Muscle of leg (tissue), 3 donors: ENCODE measurements at regions not wholly inside any gene's neighbourhood (a gene's known extent, or its start where the extent isn't known, plus 50 kb on each side); places are given as distances from the start of the nearest gene placed in this dataset.

Source experiments
- DNase-seq: peaks from one replicate; pipeline ENCODE4 v3.0.0; 2013
- H3K27ac ChIP-seq: one replicate; pipeline ENCODE4 v1.5.1; 2013; ENCODE audit warnings: mild to moderate bottlenecking, low read length, control low read depth
- H3K27me3 ChIP-seq: one replicate; pipeline ENCODE4 v1.6.1; 2013; ENCODE audit warnings: low read length; ENCODE audit not compliant: control insufficient read depth, insufficient read depth
- H3K36me3 ChIP-seq: one replicate; pipeline ENCODE4 v1.6.1; 2013; ENCODE audit warnings: low read length; ENCODE audit not compliant: control insufficient read depth, insufficient read depth
- H3K4me1 ChIP-seq: one replicate; pipeline ENCODE4 v1.6.1; 2013; ENCODE audit warnings: low read length; ENCODE audit not compliant: control insufficient read depth, insufficient read depth
- H3K4me3 ChIP-seq: one replicate; pipeline ENCODE4 v1.5.1; 2013; ENCODE audit warnings: low read length, control low read depth
- H3K9me3 ChIP-seq: replicated peaks from 2 replicates; pipeline ENCODE4 v1.6.1; 2013; ENCODE audit warnings: low read depth, low read length; ENCODE audit not compliant: control insufficient read depth
- WGBS: methylation state at CpG from one replicate; pipeline ENCODE4 v1.1.5; 2013; ENCODE audit warnings: missing lambda C conversion rate; ENCODE audit not compliant: insufficient coverage; 5-methylcytosine and 5-hydroxymethylcytosine counted together

- WGBS: no CpG with 5 or more reads among the region's 1 CpG
- Histone ChIP-seq H3K4me3 (no peak overlapping the region), H3K27me3 (no peaks in the 10 kb centered on the region), H3K9me3 (peaks cover 5% of the 10 kb centered on the region), H3K4me1 (no peaks in the 10 kb centered on the region), H3K27ac (no peak overlapping the region), H3K36me3 (no peaks in the 10 kb centered on the region)
- no peak for DNase-seq
Measured at GRCh38 chr11:104799251-104799650, 99.0 kb downstream of the CASP12 start.

DNA sequence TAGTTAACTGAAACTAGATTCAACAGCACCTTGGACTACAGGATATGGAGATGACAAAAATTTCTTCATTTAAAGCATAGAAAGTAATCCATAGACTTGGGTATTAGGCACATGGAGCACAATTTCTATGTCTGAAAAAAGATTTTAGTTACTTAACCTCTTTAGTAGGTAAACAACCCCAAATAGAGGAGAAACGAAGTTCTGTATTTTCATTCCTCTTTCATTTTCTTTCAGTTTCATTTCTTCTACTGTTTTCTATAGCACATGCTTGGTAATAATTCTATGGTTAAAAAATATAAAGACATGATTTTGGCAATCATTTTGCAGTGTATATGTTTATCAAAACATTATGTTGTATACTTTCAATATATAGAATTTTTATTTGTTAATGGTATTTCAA is 99.5 kb downstream of the CASP12 start:
- Histone ChIP-seq H3K9me3 (peaks cover 5% of the 10 kb centered on the region), H3K36me3 (no peaks in the 10 kb centered on the region), H3K27ac (no peak overlapping the region), H3K4me3 (no peak overlapping the region), H3K27me3 (no peaks in the 10 kb centered on the region), H3K4me1 (no peaks in the 10 kb centered on the region)
- no peak for DNase-seq
- no CpG with 5 or more reads among the region's 1 CpG for WGBS

DNA sequence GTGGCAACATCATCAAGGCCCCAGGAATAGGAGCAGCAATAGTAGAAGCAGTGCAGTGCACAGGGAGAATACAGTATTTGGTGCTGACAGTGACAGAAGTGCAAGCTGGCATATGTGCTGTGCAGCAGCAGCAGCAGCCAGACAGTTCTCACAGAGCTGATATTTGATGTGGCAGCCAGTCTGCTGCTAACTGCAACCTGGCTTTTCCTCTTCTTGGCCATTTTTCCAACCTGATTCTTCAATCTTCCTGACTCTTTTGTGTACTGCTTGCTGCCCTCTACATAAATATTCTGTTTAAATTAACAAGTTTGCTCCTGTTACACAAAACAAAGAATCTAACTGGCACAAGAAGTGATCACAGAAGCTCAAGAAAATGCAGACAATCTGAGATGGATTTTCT is 102.0 kb downstream of the CASP12 start:
- DNase-seq: no peak
- no peak overlapping the region for H3K4me3 ChIP-seq
- H3K27ac ChIP-seq: no peak overlapping the region
- peaks cover 5% of the 10 kb centered on the region for H3K9me3 ChIP-seq
- H3K36me3 ChIP-seq: no peaks in the 10 kb centered on the region
- no peaks in the 10 kb centered on the region for H3K4me1 ChIP-seq
- no peaks in the 10 kb centered on the region for H3K27me3 ChIP-seq

DNA sequence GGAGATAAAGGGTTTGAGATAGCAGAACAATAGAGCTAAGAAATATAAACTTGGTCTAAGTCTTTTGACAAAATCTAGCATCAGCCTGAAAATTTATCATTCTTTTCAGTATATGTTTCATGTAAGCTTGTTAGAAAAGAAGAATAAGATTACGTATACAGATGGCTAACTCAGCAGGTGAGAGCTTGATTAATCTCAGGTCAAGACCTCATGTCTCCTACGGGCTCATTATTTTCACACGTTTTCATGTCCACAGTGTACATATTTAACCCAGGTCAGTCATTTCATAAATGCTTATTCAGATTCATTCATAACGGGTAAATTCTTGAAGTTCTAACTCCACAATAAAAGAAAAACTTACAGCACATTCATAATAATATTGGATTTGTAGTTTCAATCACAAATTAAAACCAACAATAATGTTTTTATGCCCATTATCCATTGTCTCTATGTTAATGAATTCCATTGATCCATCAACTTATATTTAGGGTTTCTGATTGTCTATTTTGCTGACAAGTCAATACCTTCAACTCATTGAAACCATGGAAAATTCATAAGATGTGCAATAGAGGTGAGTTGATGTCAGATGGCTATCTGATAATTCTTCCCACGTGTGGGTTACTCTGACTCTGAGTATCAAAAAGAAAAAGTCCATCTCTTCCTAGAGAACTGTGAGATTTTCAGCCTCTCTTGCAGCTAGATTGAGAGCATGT is 102.6 kb downstream of the CASP12 start:
- peaks cover 5% of the 10 kb centered on the region for H3K9me3 ChIP-seq
- no peak overlapping the region for H3K4me3 ChIP-seq
- H3K27ac ChIP-seq: no peak overlapping the region
- 71% methylated on average over 3 of the region's 5 CpGs for WGBS
- H3K36me3 ChIP-seq: no peaks in the 10 kb centered on the region
- H3K4me1 ChIP-seq: no peaks in the 10 kb centered on the region
- no peaks in the 10 kb centered on the region for H3K27me3 ChIP-seq
- no peak for DNase-seq

DNA sequence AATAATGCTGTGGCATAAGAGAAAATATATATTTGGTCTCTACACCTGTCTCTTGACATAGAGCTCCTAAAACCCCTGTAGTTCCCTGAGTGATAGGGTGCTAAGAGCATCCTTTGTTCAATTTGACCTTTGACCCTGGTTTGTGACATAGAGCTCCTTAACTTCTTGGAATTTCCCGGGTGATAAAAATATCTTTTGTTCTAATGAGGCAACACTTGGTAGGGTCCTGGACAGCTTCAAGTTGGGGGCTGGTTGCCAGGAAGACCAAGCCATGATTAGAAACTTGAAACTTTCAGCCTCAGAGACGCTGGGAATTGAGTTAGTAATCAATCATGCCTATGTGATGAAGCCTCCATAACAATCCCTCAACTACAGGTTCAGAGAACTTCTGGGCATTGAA is 105.4 kb downstream of the CASP12 start:
- Histone ChIP-seq H3K9me3 (peaks cover 5% of the 10 kb centered on the region), H3K4me1 (no peaks in the 10 kb centered on the region), H3K27me3 (no peaks in the 10 kb centered on the region), H3K4me3 (no peak overlapping the region), H3K27ac (no peak overlapping the region), H3K36me3 (no peaks in the 10 kb centered on the region)
- 13% methylated on average over 1 of the region's 2 CpGs for WGBS
- DNase-seq: no peak

DNA sequence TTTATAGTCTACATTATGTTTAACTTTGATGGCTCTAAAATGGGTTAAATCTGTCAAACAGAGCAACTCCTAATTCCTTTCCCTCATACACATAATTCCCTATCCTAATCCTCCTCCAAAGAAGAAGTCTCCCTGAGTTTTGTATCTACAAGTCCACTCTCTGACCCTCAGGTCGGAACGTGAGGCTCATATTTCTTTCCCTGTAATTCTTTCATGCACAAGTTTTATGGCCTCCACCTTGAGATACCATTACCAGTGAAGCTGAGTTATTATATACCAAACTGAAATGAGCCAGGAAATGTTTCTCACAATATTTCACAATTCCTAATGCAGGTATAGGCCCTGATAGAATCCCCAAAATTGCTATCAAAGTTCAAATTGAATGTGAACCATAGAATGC is 106.4 kb downstream of the CASP12 start:
- no peak for DNase-seq
- no CpG with 5 or more reads among the region's 2 CpGs for WGBS
- H3K4me1 ChIP-seq: no peaks in the 10 kb centered on the region
- H3K36me3 ChIP-seq: no peaks in the 10 kb centered on the region
- no peaks in the 10 kb centered on the region for H3K27me3 ChIP-seq
- H3K27ac ChIP-seq: no peak overlapping the region
- H3K4me3 ChIP-seq: no peak overlapping the region
- peaks cover 5% of the 10 kb centered on the region for H3K9me3 ChIP-seq

DNA sequence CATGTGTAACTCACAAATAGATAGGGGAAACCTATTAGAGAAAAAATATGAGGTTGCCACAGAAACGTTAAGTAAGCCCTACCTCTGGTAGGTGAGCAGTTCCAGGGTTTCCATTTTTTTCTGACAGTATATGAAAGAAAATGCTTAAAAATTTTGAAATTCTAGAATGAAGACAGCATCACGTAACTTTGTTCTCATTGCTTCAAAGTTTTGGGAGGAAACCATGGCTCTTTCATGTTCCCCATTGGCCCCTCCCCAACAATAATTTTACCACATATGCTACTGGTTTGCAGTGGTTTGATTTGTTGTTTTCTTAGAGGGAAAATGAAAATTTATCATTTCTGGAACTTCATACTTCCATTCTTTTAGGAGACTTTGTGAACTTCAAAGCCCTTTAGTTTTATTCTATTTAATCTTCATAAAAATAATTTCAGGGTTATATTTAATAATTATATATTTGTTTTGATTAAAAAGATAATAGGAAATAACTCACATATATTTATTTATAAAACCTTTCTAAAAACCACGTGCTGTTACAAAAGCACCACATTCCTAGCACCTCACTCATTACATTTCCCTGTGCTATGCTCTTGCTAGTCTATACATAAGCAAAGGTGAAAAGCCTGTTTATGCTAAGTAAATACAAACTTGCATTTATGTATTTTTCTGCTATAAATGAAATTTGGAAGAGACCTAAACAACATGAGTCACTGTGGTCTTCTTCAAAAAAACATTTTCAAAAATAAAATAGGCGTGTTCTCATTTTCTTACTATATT is 113.4 kb downstream of the CASP12 start:
- no peak for DNase-seq
- Histone ChIP-seq H3K9me3 (no peaks in the 10 kb centered on the region), H3K27ac (no peak overlapping the region), H3K36me3 (no peaks in the 10 kb centered on the region), H3K27me3 (no peaks in the 10 kb centered on the region), H3K4me1 (no peaks in the 10 kb centered on the region), H3K4me3 (no peak overlapping the region)
- WGBS: no CpG with 5 or more reads among the region's 4 CpGs

- H3K27ac ChIP-seq: no peak overlapping the region
- no CpG with 5 or more reads among the region's 2 CpGs for WGBS
Measured at GRCh38 chr11:104783241-104783640, 115.0 kb downstream of the CASP12 start.

GRCh38 chr11:104782377-104782754 is 115.9 kb downstream of the CASP12 start:
- WGBS: 57% methylated on average over 1 of the region's 1 CpG
- no peak overlapping the region for H3K4me3 ChIP-seq

More at GRCh38 chr11:104783241-104783640, 115.0 kb downstream of the CASP12 start:
- Histone ChIP-seq H3K27me3 (no peaks in the 10 kb centered on the region), H3K4me1 (no peaks in the 10 kb centered on the region), H3K4me3 (no peak overlapping the region), H3K9me3 (no peaks in the 10 kb centered on the region), H3K36me3 (no peaks in the 10 kb centered on the region)
- no peak for DNase-seq

GRCh38 chr11:104781719-104782376 is 116.4 kb downstream of the CASP12 start:
- Histone ChIP-seq H3K4me1 (no peaks in the 10 kb centered on the region), H3K36me3 (no peaks in the 10 kb centered on the region), H3K27ac (no peak overlapping the region), H3K4me3 (no peak overlapping the region), H3K9me3 (no peaks in the 10 kb centered on the region), H3K27me3 (no peaks in the 10 kb centered on the region)
- DNase-seq: no peak
- 83% methylated on average over 3 of the region's 4 CpGs for WGBS

More at GRCh38 chr11:104782377-104782754, 115.9 kb downstream of the CASP12 start:
- DNase-seq: no peak
- no peaks in the 10 kb centered on the region for H3K27me3 ChIP-seq
- H3K9me3 ChIP-seq: no peaks in the 10 kb centered on the region
- no peaks in the 10 kb centered on the region for H3K4me1 ChIP-seq
- no peak overlapping the region for H3K27ac ChIP-seq
- H3K36me3 ChIP-seq: no peaks in the 10 kb centered on the region
